HG03280 (cell line): ENCODE measurements at regions not wholly inside any gene's neighbourhood (a gene's known extent, or its start where the extent isn't known, plus 50 kb on each side); places are given as distances from the start of the nearest gene placed in this dataset.

ENCODE experiments used
- ATAC-seq: cut with Tn5 transposase; IDR thresholded peaks from one replicate; pipeline ENCODE4 v1.9.1; 2021; ENCODE audit warnings: mild to moderate bottlenecking, moderate library complexity; ENCODE audit not compliant: unreplicated experiment

GRCh38 chr6:132003516-132004178, 52.5 kb upstream of the CCN2 start:
- no peak for ATAC-seq
